ENCODE measurements at regions not wholly inside any gene's neighbourhood (a gene's known extent, or its start where the extent isn't known, plus 50 kb on each side); places are given as distances from the start of the nearest gene placed in this dataset.
"Not testable (repeated sequence)": the region's sequence is repeated elsewhere in the genome, so short reads cannot be mapped to it uniquely, and the experiment has no call there.

DNA sequence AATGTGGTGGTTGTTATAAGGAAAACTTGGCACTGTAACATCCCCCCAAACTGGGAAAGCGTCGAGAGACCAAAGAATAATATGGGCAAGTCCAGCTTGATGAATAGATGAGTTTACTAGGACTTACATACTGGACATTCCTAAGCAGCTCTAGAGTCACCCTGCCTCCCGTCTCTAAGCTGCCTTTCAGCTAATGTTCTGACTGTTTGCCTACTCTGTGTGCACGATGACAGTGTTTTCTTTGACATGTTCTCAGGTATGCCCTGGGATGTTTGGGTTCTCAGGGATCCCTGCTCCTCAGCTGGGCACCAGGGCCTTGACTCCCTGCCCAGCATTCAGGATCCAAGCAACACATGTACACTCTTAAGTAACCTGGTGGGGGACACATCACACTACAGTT is 87.5 kb downstream of the MRPL57 start:
- not testable (repeated sequence) for DNase-seq

DNA sequence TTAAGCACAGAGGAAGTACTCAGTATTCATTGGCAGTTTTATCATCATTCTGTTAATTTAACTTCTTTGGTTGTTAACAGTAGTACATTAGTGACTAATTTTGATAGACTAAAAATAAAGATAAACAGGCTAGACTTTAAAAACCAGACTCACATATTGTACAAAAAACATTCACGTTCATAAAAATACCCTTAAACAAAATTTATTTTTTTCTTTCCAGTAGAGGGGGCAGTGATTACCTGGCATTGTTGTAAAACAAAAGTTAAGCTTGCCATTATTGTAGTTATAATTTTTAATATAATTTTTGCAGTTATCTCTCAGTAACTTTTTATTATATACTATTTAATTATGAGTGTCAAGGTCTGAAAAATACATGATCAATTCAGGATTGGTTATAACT is 92.0 kb downstream of the MRPL57 start:
- not testable (repeated sequence) for DNase-seq

DNA sequence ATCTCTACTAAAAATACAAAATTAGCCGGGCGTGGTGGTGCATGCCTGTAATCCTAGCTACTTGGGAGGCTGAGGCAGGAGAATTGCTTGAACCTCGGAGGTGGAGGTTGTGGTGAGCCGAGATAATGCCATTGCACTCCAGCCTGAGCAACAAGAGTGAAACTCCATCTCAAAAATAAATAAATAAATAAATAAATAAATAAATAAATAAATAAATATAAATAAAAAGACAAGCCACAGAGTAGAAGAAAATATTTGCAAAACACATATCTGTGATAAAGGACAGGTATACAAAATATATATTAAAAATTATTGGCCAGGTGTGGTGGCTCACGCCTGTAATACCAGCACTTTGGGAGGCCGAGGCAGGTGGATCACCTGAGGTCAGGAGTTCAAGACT is 96.0 kb downstream of the MRPL57 start:
- DNase-seq: not testable (repeated sequence)

DNA sequence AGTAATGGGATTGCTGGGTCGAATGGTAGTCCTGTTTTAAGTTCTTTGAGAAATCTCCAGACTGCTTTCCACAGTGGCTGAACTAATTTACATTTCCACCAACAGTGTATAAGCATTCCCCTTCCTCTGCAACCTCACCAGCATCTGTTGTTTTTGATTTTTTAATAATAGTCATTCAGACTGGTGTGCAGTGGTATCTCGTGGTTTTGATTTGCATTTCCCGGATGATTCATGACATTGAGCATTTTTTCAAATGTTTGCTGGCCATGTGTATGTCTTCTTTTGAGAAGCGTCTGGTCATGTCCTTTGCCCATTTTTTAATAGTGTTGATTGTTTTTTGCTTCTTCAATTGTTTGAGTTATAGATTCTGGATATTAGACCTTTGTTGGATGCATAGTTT is 98.0 kb downstream of the MRPL57 start:
- DNase-seq: not testable (repeated sequence)

DNA sequence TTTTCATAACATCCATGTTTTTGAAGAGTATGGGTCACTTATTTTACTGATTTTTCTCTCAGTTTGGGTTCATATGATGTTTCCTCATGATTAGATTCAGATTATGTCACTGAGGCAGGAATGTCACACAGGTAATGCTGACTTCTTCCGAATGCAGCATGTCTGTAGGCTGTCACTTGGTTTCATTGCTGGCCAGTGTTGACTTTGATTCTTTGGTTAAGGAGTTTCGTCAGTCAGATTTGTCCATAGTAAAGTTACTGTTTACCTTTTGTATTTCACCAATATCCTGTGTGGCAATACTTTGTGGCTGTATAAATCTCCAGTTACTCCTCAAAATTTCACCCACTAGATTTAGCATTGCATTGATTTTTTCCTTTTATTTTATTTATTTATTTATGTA is 105.6 kb downstream of the MRPL57 start:
- no peak for DNase-seq

DNA sequence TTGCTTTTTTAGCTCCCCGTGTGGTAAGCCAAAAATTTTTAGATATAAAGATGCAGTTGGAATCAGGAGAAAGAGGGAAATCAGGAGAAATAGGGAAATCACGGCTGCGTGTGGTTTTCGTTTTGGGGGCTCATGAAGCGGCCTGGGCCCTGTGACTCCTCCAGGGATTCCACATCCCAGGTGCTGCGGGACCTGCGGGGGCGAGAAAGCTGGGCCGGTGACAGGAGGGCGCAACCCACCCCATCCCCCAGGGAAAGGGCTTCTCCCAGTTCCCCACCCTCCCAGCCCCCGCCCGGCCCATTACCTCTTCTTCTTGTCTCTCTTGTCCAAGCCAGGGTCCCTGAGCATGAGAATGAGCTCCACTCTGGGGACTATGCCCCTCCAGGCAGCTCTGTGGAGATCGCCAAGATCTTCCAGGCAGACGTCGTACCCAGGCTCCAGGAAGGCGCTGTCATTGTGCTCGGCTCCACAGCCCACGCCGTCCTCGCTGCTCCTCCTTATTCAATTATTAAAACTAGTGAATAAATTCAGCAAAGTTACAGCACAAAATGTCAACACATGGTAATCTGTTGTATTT is 111.0 kb downstream of the MRPL57 start:
- no peak for DNase-seq

DNA sequence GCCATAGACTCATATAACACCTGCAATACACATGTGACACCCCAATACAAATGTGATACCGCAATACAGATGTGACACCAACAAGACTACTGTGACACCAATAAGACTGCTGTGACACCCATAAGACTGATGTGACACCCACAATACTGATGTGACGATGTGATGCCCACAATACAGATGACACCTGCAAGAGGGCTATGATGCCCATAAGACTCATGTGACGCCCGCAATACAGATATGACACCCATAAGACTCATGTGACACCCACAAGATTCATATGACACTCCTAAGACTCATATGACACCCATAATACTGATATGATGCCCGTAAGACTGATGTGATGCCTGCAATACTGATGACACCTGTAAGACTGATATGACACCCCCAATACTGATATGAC is 113.0 kb downstream of the MRPL57 start:
- no peak for DNase-seq

DNA sequence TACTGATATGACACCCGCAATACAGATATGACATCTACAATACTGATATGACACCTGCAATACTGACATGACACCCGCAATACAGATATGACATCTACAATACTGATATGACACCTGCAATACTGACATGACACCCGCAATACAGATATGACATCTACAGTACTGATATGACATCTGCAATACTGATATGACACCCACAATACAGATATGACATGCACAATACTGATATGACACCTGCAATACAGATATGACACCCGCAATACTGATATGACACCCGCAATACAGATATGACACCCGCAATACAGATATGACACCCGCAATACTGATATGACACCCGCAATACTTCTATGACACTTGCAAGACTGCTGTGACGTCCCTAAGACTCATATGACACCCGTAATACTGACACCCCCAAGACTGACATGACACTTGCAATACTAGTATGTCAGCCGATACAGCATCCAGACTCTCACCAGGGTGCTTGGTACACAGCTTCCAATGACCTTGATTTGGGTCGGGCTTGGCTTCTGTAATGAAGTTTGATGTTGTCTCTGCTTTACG is 114.1 kb downstream of the MRPL57 start:
- not testable (repeated sequence) for DNase-seq

DNA sequence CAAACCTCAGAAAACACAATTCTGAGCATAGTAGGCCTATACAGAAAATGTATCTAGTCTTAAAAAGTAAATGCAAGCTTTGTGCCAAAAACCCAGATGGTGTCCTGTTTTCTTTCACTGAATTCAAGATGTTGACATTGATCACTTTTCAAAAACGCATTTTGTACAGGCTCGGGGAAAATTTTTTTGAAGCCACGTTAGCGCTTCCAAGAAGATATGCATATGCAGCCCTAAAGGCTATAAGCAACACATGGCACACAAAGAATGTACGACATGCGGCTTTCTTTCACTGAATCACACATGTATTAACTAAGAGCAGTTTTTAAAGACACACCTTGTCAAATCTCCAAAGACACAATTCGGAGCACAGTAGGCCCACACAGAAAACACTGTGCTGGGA is 115.4 kb downstream of the MRPL57 start:
- no peak for DNase-seq

DNA sequence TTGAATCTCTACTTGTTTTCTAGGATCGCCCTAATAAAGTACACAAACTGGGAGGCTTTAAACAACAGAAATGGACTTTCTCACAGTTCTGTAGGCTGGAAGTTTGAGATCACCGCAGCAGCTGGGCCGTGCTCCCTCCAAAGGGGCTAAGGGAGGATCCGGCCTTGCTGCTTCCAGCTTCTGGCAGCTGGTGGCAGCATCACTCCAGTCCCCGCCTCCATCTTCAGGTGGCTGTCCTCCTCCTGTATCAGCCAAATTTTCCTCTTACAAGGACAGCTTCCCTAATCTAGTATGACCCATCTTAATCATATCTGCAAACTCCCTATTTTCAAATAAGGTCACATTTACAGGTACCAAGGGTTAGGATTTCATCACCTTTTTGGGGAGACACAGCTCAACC is 120.5 kb downstream of the MRPL57 start:
- DNase-seq: peak; percentile 68

DNA sequence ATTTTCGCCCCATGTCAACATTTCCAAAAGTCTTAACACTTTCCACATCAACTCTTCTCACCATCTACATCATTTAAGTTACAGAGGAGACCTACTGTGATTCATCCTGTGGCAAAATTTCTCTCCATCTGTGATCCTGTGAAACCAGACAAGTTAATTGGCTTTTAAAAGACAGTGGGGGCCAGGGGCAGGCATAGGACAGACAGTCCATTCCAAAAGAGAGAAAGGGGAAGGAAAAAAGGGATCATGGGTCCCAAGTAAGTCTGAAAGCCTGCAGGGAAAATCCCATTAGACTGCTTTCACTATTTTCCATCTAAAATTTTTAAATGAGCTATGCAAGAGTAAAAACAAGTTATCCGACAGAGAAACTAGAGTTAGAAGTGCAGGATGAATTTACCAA is 121.0 kb downstream of the MRPL57 start:
- DNase-seq: no peak

DNA sequence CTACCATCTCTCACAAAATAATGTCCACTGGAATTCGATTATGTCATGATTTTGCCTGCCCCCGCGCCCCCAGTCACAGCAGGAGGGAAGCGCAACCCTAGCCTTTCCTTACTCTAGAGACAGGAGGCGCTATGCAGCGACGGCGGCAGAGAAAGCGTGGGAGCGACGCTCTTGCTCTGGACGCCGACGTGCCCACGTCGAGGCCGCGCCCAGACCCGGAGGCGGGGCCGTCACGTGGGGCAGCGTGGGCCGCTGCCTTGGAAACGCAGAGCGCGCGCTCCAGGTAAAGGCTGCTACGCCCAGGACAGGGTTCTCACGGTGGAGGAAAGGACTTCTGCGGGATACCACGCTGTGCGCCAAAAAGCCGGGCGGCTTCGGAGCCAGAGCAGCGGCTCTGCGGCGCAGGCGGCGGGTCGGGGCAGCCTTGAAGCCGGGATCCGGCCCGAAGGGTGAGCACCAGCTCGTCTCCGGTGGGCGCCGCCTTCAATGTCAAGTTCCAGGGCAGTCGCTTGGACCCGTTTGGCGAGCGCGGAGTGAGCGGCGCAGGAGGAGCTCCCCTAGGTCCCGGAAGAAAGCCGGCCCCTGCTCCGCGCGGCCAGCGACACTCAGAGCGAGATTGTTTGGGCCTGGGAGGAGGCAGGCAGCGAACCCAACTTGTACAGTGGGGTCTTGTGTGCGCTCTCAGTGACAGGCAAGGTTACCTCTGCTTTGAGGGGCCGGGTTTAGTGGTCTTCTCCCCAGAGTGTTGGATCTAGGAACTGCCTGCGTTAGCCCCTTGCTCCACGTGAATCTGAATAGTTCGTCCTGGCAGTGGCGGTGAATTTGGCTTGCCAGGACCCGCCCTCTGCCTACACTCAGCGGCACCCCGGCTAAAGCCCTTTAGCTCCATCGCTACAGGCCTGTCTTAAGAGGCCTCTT is 121.7 kb downstream of the MRPL57 start:
- DNase-seq: peak; percentile 89

DNA sequence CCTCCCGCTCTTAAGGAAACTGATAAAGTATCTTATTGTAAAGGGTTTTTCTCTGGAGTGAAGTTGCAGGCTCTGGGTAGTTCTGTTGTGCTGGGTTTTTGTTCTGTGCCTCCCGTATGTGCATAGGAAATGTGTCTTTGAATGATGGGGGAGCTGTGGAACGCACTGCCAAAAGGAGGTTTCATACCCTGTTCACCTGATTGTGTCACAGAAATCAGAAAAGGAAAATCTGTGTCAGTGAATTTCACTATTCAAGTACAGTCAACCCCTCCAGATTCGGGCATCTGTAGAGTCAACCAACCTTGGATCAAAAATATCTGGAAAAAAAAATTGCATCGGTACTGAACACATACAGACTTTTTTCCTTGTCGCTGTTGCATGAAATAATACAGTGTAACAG is 127.8 kb downstream of the MRPL57 start:
- no peak for DNase-seq

DNA sequence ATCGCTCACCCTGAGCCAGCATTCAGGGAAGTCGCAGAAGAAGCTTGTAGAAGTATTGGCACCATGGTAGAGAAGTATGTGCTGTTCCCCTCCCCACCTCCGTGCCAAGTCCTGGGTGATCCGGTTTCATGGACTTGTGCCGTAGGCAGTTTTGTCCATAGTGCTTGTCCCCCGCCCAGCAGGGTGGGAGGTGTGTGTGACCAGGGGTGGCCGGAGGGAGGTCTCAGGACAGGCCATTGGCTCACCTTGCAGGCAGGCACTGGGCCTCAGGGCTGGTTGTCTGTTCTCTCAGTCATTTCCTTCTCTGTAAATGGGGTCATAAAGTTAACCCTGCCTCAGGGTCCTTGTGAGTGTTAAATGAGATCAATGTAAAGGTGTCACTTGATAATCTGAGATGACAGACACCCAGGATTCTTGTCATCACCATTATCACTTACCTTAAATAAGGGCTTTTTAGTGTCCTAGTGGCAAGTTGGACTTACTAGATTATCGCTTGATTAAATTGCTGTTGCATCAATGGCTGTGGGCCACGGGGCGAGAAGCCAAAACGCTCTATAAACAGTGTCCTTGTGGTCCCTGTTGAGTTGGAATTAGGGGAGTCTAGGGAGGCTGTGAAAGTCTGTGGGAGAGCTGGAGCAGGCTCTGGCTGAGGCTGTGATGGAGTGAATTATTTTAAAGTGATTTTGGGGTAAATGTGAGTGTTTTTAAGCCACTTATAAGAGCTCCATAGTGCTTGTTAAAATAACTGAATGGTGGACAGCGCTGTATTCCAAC is 130.0 kb downstream of the MRPL57 start:
- not testable (repeated sequence) for DNase-seq

DNA sequence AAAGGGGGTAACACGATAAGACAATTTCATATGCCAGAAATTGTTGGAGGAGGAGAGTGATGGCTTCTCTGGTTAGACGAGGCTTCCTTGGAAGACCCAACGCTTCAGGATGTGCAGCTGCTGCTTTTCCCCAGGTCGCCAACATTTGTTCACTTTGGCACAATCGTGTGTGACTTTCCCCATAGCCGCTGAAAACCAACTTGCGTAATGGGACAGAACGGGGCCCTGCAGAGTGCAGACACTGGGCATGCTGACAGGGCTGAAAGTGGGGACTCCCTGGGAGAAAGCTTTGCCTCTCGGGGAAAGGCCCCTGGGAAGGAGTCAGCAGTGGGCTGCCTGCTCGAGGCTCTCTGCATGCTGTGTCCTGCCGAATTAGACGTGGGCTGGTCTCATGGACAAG is 130.7 kb downstream of the MRPL57 start:
- not testable (repeated sequence) for DNase-seq

DNA sequence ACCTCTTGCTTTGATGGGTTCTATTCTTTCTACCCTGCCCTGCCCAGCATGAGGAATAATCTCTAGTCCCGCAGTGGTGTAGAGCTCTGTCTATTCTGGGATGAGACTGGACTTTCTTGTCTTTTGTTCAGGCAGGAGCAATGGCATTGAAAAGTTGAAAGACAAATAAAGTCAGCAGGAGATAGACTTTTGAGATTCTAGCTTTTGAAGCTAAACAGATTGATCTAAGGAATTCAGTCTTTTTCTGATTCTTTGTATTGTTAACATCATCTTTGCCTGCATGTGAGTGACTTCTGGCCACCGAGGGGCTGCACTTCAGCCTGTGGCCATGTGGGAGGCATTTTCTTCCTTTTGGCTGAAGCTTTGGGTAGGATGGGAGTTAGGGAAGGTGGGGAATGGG is 132.4 kb downstream of the MRPL57 start:
- no peak for DNase-seq

DNA sequence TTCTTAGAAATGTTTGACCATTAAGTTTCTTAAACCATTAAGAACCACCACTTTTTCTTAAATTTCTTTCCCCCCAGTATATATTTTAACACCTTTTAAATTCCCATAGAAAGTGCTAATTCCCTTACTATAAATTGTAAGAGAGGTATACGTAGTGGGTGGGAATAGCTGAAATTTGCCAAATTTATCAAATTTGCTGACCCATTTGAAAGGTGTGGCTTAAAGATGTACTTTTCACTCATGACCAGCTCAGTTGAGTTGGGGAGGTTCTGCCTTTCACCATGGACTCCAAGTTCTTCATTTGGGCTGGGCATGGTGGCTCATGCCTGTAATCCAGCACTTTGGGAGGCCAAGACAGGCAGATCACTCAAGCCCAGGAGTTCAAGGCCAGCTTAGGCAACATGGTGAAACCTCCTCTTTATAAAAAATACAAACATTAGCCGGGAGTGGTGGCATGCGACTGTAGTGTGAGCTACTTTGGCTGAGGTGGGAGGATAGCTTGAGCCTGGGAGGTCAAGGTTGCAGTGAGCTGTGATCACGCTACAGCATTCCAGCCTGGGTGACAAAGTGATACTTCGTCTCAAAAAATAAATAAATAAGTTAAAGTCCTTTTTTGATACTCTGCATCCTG is 133.2 kb downstream of the MRPL57 start:
- no peak for DNase-seq

DNA sequence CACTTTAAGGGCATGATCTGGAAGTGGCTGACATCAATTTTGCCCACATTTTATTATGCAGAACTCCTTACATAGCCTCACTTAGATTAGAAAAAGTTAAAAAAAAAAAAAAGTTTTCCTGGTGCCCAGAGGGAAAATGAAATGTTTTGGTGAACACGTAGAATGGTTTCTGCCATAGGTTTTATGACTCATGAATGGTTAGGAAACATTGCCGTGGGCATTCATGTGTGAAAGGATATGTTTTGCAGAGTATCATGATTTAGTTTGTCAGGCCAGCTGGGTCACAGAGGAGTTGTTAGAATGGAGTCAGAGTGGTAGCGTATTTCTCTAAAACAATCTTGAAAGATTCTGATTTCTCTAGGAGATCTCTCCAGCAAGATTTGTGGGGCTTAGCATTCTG is 133.8 kb downstream of the MRPL57 start:
- DNase-seq: no peak

DNA sequence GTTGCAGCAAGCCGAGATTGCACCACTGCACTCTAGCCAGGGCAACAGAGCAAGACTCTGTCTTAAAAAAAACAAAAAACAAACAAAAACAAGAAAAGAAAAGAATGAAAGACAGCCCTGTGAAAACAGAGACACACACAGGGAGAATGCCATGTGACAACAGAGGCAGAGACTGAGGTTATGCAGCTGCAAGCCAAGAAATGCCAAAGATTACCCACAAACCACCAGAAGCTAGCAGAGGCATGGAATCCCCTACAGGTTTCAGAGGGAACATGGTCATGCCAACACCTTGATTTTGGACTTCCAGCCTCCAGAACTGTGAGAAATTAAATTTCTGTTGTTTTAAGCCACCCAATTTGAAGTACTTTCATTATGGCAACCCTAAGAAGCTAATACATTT is 138.5 kb downstream of the MRPL57 start:
- DNase-seq: not testable (repeated sequence)

DNA sequence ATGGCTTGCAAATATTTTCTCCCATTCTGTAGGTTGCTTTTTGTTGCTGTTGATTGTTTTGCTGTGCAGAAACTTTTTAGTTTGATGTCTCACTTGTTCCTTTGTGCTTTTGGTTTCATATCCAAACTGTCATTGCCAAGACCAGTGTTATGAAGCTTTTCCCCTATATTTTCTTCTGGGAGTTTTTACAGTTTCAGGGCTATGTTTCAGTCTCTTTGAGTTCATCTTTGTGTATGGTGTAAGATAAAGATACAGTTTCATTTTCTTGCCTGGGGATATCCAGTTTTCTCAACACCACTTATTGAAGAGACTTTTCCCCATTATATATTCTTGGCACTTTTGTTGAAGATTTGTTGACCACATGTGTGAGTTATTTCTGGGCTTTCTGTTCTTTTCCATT is 139.9 kb downstream of the MRPL57 start:
- DNase-seq: no peak

DNA sequence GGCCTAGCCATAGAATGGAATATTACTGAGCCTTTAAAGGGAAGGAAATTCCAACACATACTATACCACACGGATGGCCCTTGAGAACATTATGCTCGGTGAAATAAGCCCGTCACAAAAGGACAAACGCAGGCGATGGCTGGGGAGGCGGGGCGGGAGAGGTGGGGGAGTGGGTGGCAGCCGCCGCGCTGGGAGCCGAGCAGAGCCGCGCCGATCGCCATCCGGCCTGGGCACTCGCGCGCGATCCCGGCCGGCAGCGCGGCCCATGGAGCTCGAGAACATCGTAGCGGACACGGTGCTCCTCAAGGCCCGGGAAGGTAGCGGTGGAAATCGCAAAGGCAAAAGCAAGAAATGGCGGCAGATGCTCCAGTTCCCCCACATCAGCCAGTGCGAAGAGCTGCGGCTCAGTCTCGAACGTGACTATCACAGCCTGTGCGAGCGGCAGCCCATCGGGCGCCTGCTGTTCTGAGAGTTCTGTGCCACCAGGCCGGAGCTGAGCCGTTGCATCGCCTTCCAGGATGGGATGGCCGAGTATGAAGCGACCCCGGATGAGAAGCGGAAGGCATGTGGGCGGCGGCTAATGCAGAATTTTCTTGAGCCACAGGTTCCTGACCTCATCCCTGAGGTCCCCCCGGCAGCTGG is 140.1 kb downstream of the ZDHHC20 start:
- DNase-seq: no peak

DNA sequence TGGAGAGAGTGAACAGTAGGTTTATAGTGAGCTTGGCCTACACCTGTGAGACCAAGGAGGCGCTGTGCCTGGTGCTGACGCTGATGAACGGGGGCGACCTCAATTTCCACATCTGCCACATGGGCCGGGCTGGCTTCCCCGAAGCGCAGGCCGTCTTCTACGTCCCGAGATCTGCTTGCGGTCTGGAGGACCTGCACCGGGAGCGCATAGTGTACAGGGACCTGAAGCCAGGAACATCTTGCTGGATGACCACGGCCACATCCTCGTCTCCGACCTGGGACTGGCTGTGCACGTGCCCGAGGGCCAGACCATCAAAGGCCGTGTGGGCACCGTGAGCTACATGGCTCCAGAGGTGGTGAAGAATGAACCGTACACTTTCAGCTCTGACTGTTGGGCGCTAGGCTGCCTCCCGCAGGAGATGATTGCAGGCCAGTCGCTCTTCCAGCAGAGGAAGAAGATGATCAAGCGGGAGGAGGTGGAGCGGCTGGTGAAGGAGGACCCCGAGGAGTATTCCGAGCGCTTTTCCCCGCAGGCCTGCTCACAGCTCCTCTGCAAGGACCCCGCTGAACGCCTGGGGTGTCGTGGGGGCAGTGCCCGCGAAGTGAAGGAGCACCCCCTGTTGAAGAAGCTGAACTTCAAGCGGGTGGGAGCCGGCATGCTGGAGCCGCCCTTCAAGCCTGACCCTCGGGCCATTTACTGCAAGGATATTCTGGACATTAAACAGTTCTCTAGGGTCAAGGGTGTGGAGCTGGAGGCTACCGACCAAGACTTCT is 139.0 kb downstream of the ZDHHC20 start:
- no peak for DNase-seq

Data from activated CD8-positive, alpha-beta memory T cell treated with anti-CD3 and anti-CD28 coated beads, Interleukin-2, amount 50 U/mL, for 48 hours (primary cell).